SU-DHL-6 (cell line): ENCODE measurements at regions not wholly inside any gene's neighbourhood (a gene's known extent, or its start where the extent isn't known, plus 50 kb on each side); places are given as distances from the start of the nearest gene placed in this dataset.

ENCODE experiments used
- H2AFZ ChIP-seq: fragments of 200-600 bp; sonication (generic); 2 replicates; pipeline ENCODE4 v1.6.1; 2014; ENCODE audit warnings: low read depth, mild to moderate bottlenecking, moderate library complexity, mixed read lengths, antibody characterized with exemption, low read length; ENCODE audit not compliant: severe bottlenecking
- H3F3A ChIP-seq: fragments of 200-600 bp; shearing (Covaris generic); 2 replicates; pipeline ENCODE4 v1.6.0; 2016; ENCODE audit warnings: antibody characterized with exemption, mild to moderate bottlenecking; ENCODE audit not compliant: insufficient read depth
- H3K27ac ChIP-seq: fragments of 200-600 bp; sonication (generic); 2 replicates; pipeline ENCODE4 v1.5.1; 2016; ENCODE audit warnings: low read depth, mild to moderate bottlenecking, low read length, moderate library complexity, mixed read lengths
- H3K27me3 ChIP-seq: fragments of 200-600 bp; sonication (generic), shearing (Covaris generic); 2 replicates; pipeline ENCODE4 v1.6.0; 2014; ENCODE audit warnings: mild to moderate bottlenecking, low read length
- H3K36me3 ChIP-seq: fragments of 200-600 bp; sonication (generic); 2 replicates; pipeline ENCODE4 v1.6.1; 2014; ENCODE audit warnings: mild to moderate bottlenecking, low read length, mixed read lengths
- H3K4me2 ChIP-seq: fragments of 300-600, 200-600 bp; shearing (Covaris generic), sonication (generic); 2 replicates; pipeline ENCODE4 v1.6.0; 2014; ENCODE audit warnings: low read length, low read depth, mild to moderate bottlenecking; ENCODE audit not compliant: poor library complexity, severe bottlenecking
- H3K4me3 ChIP-seq: fragments of 200-600 bp; sonication (generic); 2 replicates; pipeline ENCODE4 v1.5.1; 2014; ENCODE audit warnings: antibody characterized with exemption, low read length, mild to moderate bottlenecking, mixed read lengths; ENCODE audit not compliant: insufficient read depth, poor library complexity, severe bottlenecking
- H3K79me2 ChIP-seq: fragments of 200-600 bp; sonication (generic); 2 replicates; pipeline ENCODE4 v1.6.1; 2014; ENCODE audit warnings: mild to moderate bottlenecking, low read length, moderate library complexity; ENCODE audit not compliant: insufficient read depth
- H3K9ac ChIP-seq: fragments of 200-600 bp; sonication (generic); 2 replicates; pipeline ENCODE4 v1.7.0; 2014; ENCODE audit warnings: mild to moderate bottlenecking, low read length
- H3K9me2 ChIP-seq: fragments of 200-600 bp; sonication (generic); replicated peaks from 2 replicates; pipeline ENCODE4 v1.6.1; 2014; ENCODE audit warnings: low read length; ENCODE audit not compliant: insufficient read depth
- H3K9me3 ChIP-seq: fragments of 200-600 bp; sonication (generic); 2 replicates; pipeline ENCODE4 v1.6.1; 2014; ENCODE audit warnings: low read length, mixed read lengths; ENCODE audit not compliant: insufficient read depth
- H4K20me1 ChIP-seq: fragments of 200-600 bp; sonication (generic); 2 replicates; pipeline ENCODE4 v1.6.1; 2014; ENCODE audit warnings: low read depth, mild to moderate bottlenecking, antibody characterized with exemption, low read length, moderate library complexity, mixed read lengths
- CTCF ChIP-seq: fragments of 200-600 bp; sonication (generic); IDR thresholded peaks from one replicate; pipeline ENCODE4 v1.5.1; 2017; ENCODE audit warnings: antibody characterized with exemption, mild to moderate bottlenecking, low read length, moderate library complexity; ENCODE audit not compliant: insufficient read depth, poor library complexity, severe bottlenecking
- EZH2phosphoT487 ChIP-seq: fragments of 200-600 bp; sonication (generic), shearing (Covaris generic); conservative IDR thresholded peaks from 2 replicates; pipeline ENCODE4 v1.6.1; 2018; ENCODE audit warnings: mild to moderate bottlenecking, antibody characterized with exemption, low read length, moderate library complexity, mixed read lengths

DNA sequence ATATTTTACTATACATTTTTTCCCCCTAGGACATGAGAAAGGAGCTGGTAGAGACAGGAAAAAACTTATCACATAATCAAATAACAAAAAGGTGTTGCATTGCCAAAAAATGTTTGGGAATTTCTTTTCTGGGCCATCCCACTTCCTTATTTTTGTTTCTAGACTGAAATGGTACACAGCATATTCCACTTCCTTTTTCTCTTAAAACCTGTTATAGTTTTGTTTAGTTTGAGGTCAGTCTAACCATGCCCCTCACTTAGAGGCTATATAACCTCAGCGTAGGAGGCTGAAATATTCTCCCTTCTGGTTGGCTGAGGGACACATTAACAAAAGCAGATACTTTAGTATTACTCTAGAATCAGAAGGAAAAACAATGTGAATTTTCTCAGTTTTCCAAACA, 323.9 kb downstream of the GJA1 start:
- Histone ChIP-seq H3K36me3 (no peaks in the 10 kb centered on the region), H3K9ac (no peak overlapping the region), H2AFZ (no peak overlapping the region), H3F3A (no peaks in the 10 kb centered on the region), H3K27me3 (no peaks in the 10 kb centered on the region), H3K9me3 (no peaks in the 10 kb centered on the region), H3K9me2 (no peaks in the 10 kb centered on the region), H3K79me2 (no peaks in the 10 kb centered on the region), H3K27ac (no peak overlapping the region), H4K20me1 (no peaks in the 10 kb centered on the region), H3K4me2 (no peak overlapping the region), H3K4me3 (no peak overlapping the region)
- no peak for TF ChIP-seq EZH2phosphoT487

- TF ChIP-seq EZH2phosphoT487 (no peak), CTCF (no peak)
- Histone ChIP-seq H3K27me3 (no peaks in the 10 kb centered on the region), H3F3A (no peaks in the 10 kb centered on the region), H3K9ac (no peak overlapping the region), H3K9me3 (no peaks in the 10 kb centered on the region), H3K9me2 (no peaks in the 10 kb centered on the region), H3K36me3 (no peaks in the 10 kb centered on the region), H3K27ac (no peak overlapping the region), H2AFZ (no peak overlapping the region), H4K20me1 (no peaks in the 10 kb centered on the region), H3K4me2 (no peak overlapping the region), H3K4me3 (no peak overlapping the region), H3K79me2 (no peaks in the 10 kb centered on the region)
These were observed 324.7 kb downstream of the GJA1 start for GRCh38 chr6:121760191-121760590.

DNA sequence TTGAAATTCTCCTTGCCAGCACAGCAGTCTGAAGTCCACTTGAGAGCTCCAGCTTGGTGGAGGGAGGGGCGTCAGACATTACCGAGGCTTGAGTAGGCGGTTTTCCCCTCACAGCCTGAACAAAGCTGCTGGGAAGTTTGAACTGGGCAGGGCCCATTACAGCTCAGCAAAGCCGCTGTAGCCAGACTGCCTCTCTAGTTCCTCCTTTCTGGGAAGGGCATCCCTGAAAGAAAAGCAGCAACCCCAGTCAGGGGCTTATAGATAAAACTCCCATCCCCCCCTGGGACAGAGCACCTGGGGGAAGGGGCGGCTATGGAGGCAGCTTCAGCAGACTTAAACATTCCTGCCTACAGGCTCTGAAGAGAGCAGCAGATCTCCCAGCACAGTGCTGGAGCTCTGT, 325.3 kb downstream of the GJA1 start:
- no peaks in the 10 kb centered on the region for H3K79me2 ChIP-seq
- no peak for TF ChIP-seq CTCF
- no peak for TF ChIP-seq EZH2phosphoT487

GRCh38 chr6:121764493-121764892, 329.0 kb downstream of the GJA1 start:
- no peaks in the 10 kb centered on the region for H3K9me2 ChIP-seq
- no peaks in the 10 kb centered on the region for H3K27me3 ChIP-seq
- no peaks in the 10 kb centered on the region for H3K36me3 ChIP-seq
- no peaks in the 10 kb centered on the region for H3F3A ChIP-seq
- no peak overlapping the region for H3K4me3 ChIP-seq
- no peaks in the 10 kb centered on the region for H3K9me3 ChIP-seq
- no peaks in the 10 kb centered on the region for H3K79me2 ChIP-seq
- no peak overlapping the region for H3K4me2 ChIP-seq
- no peak overlapping the region for H3K9ac ChIP-seq
- H4K20me1 ChIP-seq, result no peaks in the 10 kb centered on the region
- H2AFZ ChIP-seq, result no peak overlapping the region
- TF ChIP-seq CTCF, result no peak
- no peak for TF ChIP-seq EZH2phosphoT487
- no peak overlapping the region for H3K27ac ChIP-seq

More for the DNA sequence above, 325.3 kb downstream of the GJA1 start:
- Histone ChIP-seq H3K9ac (no peak overlapping the region), H3K27me3 (no peaks in the 10 kb centered on the region), H3K4me2 (no peak overlapping the region), H3F3A (no peaks in the 10 kb centered on the region), H3K36me3 (no peaks in the 10 kb centered on the region), H3K9me3 (no peaks in the 10 kb centered on the region), H3K27ac (no peak overlapping the region), H2AFZ (no peak overlapping the region), H3K4me3 (no peak overlapping the region), H4K20me1 (no peaks in the 10 kb centered on the region), H3K9me2 (no peaks in the 10 kb centered on the region)
